Gastrocnemius medialis (tissue), 4 donors: ENCODE measurements at regions not wholly inside any gene's neighbourhood (a gene's known extent, or its start where the extent isn't known, plus 50 kb on each side); places are given as distances from the start of the nearest gene placed in this dataset.
"Not testable (repeated sequence)": the region's sequence is repeated elsewhere in the genome, so short reads cannot be mapped to it uniquely, and the experiment has no call there.

ENCODE experiments used
- ATAC-seq, 2 donors: fragments of 150-250 bp; one replicate each; pipeline ENCODE4 v1.9.1; 2016
- DNase-seq, 2 donors: peaks; one replicate each; pipeline ENCODE4 v3.0.0-alpha.2; 2019
- H3K27ac ChIP-seq, 4 donors: fragments of 200-600 bp; sonication (generic); 1 replicate in 1 of 4; 2 replicates in 3 of 4; pipeline ENCODE4 v1.5.1; 2016 to 2018; ENCODE audit warnings: mild to moderate bottlenecking in 2 of 4, moderate library complexity in 1 of 4
- H3K27me3 ChIP-seq, 3 donors: fragments of 200-600 bp; sonication (generic) in 2 of 3; 1 replicate in 1 of 3; 2 replicates in 2 of 3; pipeline versions ENCODE4 v1.5.1 to v1.6.0; 2016 to 2019; ENCODE audit warnings: mild to moderate bottlenecking in 1 of 3, moderate library complexity in 1 of 3
- H3K36me3 ChIP-seq, 2 donors: fragments of 200-600 bp; sonication (generic) in 1 of 2; one replicate each; pipeline ENCODE4 v1.5.1; 2017 to 2018
- H3K4me1 ChIP-seq, 2 donors: fragments of 200-600 bp; sonication (generic) in 1 of 2; one replicate each; pipeline ENCODE4 v1.5.1; 2016 to 2017; ENCODE audit warnings: mild to moderate bottlenecking in 2 of 2
- H3K4me3 ChIP-seq, 4 donors: fragments of 200-600 bp; sonication (generic) in 3 of 4; 1 replicate in 1 of 4; 2 replicates in 3 of 4; pipeline ENCODE4 v1.5.1; 2016 to 2019; ENCODE audit warnings: mild to moderate bottlenecking in 2 of 4
- H3K9me3 ChIP-seq, 3 donors: fragments of 200-600 bp; sonication (generic) in 2 of 3; 1 replicate in 1 of 3; 2 replicates in 2 of 3; pipeline ENCODE4 v1.5.1; 2016 to 2019
- POLR2A ChIP-seq, 2 donors: fragments of 450-650 bp; IDR thresholded peaks; one replicate each; pipeline ENCODE4 v1.6.1; 2017; ENCODE audit warnings: antibody characterized with exemption in 2 of 2, mild to moderate bottlenecking in 2 of 2, moderate library complexity in 2 of 2
- in situ Hi-C, 4 donors: fragments of 200-750 bp; cut with MboI; loops; one replicate each; pipeline versions ENCODE4 v1.15.0 to v1.8.0; 2017; ENCODE audit warnings: low sequenced_read_pairs in 4 of 4
- intact Hi-C: fragments of 100-400 bp; cut with DNase I; formaldehyde crosslinking; loops from one replicate; pipeline ENCODE4 v1.15.1; 2023; ENCODE audit warnings: low total_unique reads
- TF ChIP-seq, protein P1 (sequence below), 5 experiments: fragments of 450-650 bp in 3 of 5; fragments of 200-600 bp in 2 of 5; sonication (generic) in 2 of 5; IDR thresholded peaks in 4 of 5; conservative IDR thresholded peaks in 1 of 5; 1 replicate in 4 of 5; 2 replicates in 1 of 5; pipeline ENCODE4 v1.5.1; 2016 to 2019; ENCODE audit warnings: antibody characterized with exemption in 5 of 5, mild to moderate bottlenecking in 3 of 5, moderate library complexity in 3 of 5

DNA sequence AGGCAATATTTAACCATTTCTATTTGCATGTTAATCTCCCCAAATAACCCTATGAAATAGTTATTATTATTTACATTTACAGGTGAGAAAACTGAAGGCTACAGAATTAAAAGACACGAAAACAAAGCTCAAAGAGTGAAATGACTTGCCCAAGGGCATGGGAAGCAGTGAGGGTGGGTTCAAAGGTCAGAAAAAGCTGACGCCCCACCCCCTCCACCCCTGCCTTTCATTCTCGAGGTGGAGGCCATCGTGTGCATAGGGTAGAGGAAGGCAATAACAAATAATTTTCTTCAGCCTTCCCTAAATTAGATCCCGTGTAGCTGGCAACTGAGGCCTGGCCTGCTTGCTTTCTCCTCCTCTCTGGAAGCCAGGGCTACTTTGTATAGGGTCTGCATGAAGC is 56.1 kb upstream of the RBFOX2 start:
- no peaks in the 10 kb centered on the region for H3K36me3 ChIP-seq
- no peaks in the 10 kb centered on the region for H3K4me1 ChIP-seq
- no peak overlapping the region for H3K27ac ChIP-seq
- no peak for ATAC-seq
- no peak for DNase-seq
- in situ Hi-C loops = no loop called here
- intact Hi-C loops = no loop called here
- TF ChIP-seq POLR2A (IDR thresholded peaks at IDR 0.05) = no peak
- TF ChIP-seq, protein P1, sequence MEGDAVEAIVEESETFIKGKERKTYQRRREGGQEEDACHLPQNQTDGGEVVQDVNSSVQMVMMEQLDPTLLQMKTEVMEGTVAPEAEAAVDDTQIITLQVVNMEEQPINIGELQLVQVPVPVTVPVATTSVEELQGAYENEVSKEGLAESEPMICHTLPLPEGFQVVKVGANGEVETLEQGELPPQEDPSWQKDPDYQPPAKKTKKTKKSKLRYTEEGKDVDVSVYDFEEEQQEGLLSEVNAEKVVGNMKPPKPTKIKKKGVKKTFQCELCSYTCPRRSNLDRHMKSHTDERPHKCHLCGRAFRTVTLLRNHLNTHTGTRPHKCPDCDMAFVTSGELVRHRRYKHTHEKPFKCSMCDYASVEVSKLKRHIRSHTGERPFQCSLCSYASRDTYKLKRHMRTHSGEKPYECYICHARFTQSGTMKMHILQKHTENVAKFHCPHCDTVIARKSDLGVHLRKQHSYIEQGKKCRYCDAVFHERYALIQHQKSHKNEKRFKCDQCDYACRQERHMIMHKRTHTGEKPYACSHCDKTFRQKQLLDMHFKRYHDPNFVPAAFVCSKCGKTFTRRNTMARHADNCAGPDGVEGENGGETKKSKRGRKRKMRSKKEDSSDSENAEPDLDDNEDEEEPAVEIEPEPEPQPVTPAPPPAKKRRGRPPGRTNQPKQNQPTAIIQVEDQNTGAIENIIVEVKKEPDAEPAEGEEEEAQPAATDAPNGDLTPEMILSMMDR (IDR thresholded peaks at IDR 0.05 in 4 of 5, conservative IDR thresholded peaks at IDR 0.05 in 1 of 5) = no peak
- H3K4me3 ChIP-seq = no peak overlapping the region
- no peaks in the 10 kb centered on the region for H3K27me3 ChIP-seq
- H3K9me3 ChIP-seq = no peaks in the 10 kb centered on the region

DNA sequence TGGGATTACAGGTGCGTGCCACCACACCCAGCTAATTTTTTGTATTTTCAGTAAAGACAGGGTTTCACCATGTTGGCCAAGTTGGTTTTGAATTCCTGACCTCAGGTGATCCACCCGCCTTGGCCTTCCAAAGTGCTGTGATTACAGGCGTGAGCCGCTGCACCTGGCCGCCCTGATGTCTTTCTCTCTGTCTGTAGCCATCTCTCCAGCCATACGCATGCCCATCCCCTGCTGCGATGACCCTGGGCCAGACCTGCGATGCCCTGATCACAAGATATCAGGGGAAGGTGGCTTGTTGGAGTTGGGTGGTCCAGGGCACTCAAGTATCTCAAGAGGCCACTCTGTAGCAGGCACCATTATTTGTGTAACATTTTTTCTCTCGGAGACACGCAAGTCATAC is 54.4 kb upstream of the RBFOX2 start:
- DNase-seq = no peak
- no peaks in the 10 kb centered on the region for H3K27me3 ChIP-seq
- no peak overlapping the region for H3K4me3 ChIP-seq
- in situ Hi-C loops = no loop called here
- TF ChIP-seq, protein P1 (IDR thresholded peaks at IDR 0.05 in 4 of 5, conservative IDR thresholded peaks at IDR 0.05 in 1 of 5) = no peak
- no peak for TF ChIP-seq POLR2A (IDR thresholded peaks at IDR 0.05)
- H3K27ac ChIP-seq = no peak overlapping the region
- intact Hi-C loops = no loop called here
- H3K36me3 ChIP-seq = no peaks in the 10 kb centered on the region
- no peak for ATAC-seq
- H3K9me3 ChIP-seq = no peaks in the 10 kb centered on the region
- no peaks in the 10 kb centered on the region for H3K4me1 ChIP-seq

DNA sequence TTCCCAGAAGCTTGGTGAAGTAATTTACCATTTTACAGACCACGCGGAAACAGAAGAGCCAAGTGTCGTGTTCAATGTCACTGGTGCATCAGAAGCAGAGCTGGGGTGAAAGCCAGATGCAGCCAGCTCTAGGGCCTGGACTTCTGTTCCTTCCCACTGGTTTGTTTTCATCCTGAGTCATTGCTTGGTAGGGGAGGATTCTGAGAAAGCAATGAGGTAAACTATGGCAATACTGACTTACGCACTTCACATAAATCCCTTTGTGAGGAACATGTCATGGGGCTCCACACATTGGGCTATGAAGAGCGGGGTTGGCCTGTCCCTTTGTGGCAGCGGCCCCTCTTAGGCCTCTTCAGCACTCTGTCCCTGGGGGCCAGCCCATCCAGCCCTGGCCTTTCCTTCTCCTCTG is 52.4 kb upstream of the RBFOX2 start:
- no peaks in the 10 kb centered on the region for H3K9me3 ChIP-seq
- intact Hi-C loops = no loop called here
- no peak for TF ChIP-seq POLR2A (IDR thresholded peaks at IDR 0.05)
- TF ChIP-seq, protein P1 (IDR thresholded peaks at IDR 0.05 in 4 of 5, conservative IDR thresholded peaks at IDR 0.05 in 1 of 5) = no peak
- H3K27me3 ChIP-seq = no peaks in the 10 kb centered on the region
- ATAC-seq (peak in 1 of 2 donors; percentile 33), DNase-seq (no peak)
- no peak overlapping the region for H3K4me3 ChIP-seq
- no peaks in the 10 kb centered on the region for H3K36me3 ChIP-seq
- no peaks in the 10 kb centered on the region for H3K4me1 ChIP-seq
- H3K27ac ChIP-seq = no peak overlapping the region
- in situ Hi-C loops = no loop called here

DNA sequence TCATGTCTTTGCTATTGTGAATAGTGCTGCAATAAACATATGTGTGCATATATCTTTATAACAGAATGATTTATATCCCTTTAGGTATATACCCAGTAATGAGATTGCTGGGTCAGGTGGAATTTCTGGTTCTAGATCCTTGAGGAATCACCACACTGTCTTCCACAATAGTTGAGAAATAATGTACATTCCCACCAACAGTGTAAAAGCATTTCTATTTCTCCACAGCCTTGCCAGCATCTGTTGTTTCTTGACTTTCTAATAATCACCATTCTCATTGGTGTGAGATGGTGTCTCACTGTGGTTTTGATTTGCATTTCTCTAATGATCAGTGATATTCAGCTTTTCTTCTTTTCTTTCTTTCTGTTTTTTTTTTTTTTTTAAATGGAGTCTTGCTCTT is 51.7 kb upstream of the RBFOX2 start:
- H3K36me3 ChIP-seq, H3K27me3 ChIP-seq, H3K4me1 ChIP-seq, in situ Hi-C loops, DNase-seq, H3K27ac ChIP-seq, ATAC-seq, H3K9me3 ChIP-seq, H3K4me3 ChIP-seq, intact Hi-C loops: not testable (repeated sequence)

DNA sequence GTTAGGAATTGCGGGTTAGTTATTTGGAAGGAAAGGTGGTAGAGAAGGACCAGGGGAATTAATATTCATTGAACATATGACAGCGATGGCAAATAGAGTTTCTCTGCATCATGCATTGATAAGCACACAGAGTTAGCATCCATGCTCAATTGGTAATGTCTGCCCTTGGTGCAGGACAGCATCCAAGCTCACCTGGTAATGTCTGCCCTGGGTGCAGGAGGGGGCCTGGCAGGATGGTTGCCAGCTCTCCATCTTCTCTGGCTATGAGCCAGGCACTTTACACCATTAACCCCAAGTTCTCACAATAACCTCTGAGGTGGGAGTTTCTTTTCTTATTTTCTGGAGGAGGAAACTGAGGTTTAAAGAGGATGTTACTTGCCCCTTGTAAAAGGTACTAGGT is 50.4 kb upstream of the RBFOX2 start:
- in situ Hi-C loops (no loop called here), intact Hi-C loops (no loop called here)
- no peaks in the 10 kb centered on the region for H3K36me3 ChIP-seq
- H3K27ac ChIP-seq = no peak overlapping the region
- H3K4me3 ChIP-seq = no peak overlapping the region
- ATAC-seq (no peak), DNase-seq (no peak)
- H3K27me3 ChIP-seq = no peaks in the 10 kb centered on the region
- H3K4me1 ChIP-seq = no peaks in the 10 kb centered on the region
- TF ChIP-seq POLR2A (IDR thresholded peaks at IDR 0.05) = no peak
- TF ChIP-seq, protein P1 (IDR thresholded peaks at IDR 0.05 in 4 of 5, conservative IDR thresholded peaks at IDR 0.05 in 1 of 5) = no peak
- no peaks in the 10 kb centered on the region for H3K9me3 ChIP-seq
